OCI-LY7 (cell line): ENCODE measurements at regions not wholly inside any gene's neighbourhood (a gene's known extent, or its start where the extent isn't known, plus 50 kb on each side); places are given as distances from the start of the nearest gene placed in this dataset.

Source experiments
- BruUV-seq: library from RNA; stranded (reverse); fragments of 400-500 nt; replicated peaks from 2 replicates; lab custom pipeline; 2021; lab: Mats Ljungman, UMichigan
- CTCF ChIA-PET: fragments of 300-600 bp; sonication (Branson Sonifier 250); formaldehyde crosslinking; loops from one replicate; lab custom pipeline; 2022; ENCODE audit warnings: antibody characterized with exemption; ENCODE audit not compliant: unreplicated experiment; lab: Charles Lee
- POLR2A ChIA-PET: fragments of 300-600 bp; sonication (Branson Sonifier 250); formaldehyde crosslinking; loops from one replicate; lab custom pipeline; 2022; ENCODE audit warnings: antibody characterized with exemption; lab: Charles Lee
- DNase-seq: peaks from one replicate; pipeline ENCODE4 v3.0.0-alpha.2; 2015; ENCODE audit warnings: low spot score
- H2AFZ ChIP-seq: fragments of 200-600 bp; sonication (generic), shearing (Covaris generic); 2 replicates; pipeline ENCODE4 v1.6.1; 2014; ENCODE audit warnings: mild to moderate bottlenecking, antibody characterized with exemption, low read length, moderate library complexity
- H3K27ac ChIP-seq: fragments of 200-600 bp; sonication (generic); 2 replicates; pipeline ENCODE4 v1.5.1; 2014; ENCODE audit warnings: mixed run types, low read depth, mild to moderate bottlenecking, moderate library complexity, low read length, inconsistent platforms; ENCODE audit not compliant: poor library complexity, severe bottlenecking
- H3K36me3 ChIP-seq: fragments of 200-600 bp; sonication (generic); 2 replicates; pipeline ENCODE4 v1.6.1; 2014; ENCODE audit warnings: mild to moderate bottlenecking, antibody characterized with exemption, low read length, moderate library complexity, mixed read lengths; ENCODE audit not compliant: insufficient read depth
- H3K4me1 ChIP-seq: fragments of 200-600 bp; sonication (generic); 2 replicates; pipeline ENCODE4 v1.5.1; 2014; ENCODE audit warnings: mild to moderate bottlenecking, low read length; ENCODE audit not compliant: insufficient read depth, poor library complexity, severe bottlenecking
- H3K4me2 ChIP-seq: fragments of 200-600 bp; sonication (generic); 2 replicates; pipeline ENCODE4 v1.6.1; 2014; ENCODE audit warnings: mild to moderate bottlenecking, low read length
- H3K4me3 ChIP-seq: fragments of 200-600 bp; sonication (generic); 2 replicates; pipeline ENCODE4 v1.5.1; 2014; ENCODE audit warnings: mild to moderate bottlenecking, low read depth, low read length; ENCODE audit not compliant: poor library complexity, severe bottlenecking
- H3K79me2 ChIP-seq: fragments of 200-600 bp; sonication (generic); 2 replicates; pipeline ENCODE4 v1.6.1; 2016; ENCODE audit warnings: low read depth, mild to moderate bottlenecking, low read length, moderate library complexity, mixed read lengths; ENCODE audit not compliant: insufficient read depth
- H3K9me2 ChIP-seq: fragments of 200-600 bp; sonication (generic); 2 replicates; pipeline ENCODE4 v1.6.1; 2016; ENCODE audit warnings: mild to moderate bottlenecking, low read length, mixed read lengths; ENCODE audit not compliant: insufficient read depth
- H3K9me3 ChIP-seq: fragments of 200-600 bp; sonication (generic); 2 replicates; pipeline ENCODE4 v1.6.1; 2014; ENCODE audit warnings: mild to moderate bottlenecking, mixed run types, low read length, mixed read lengths
- H4K20me1 ChIP-seq: fragments of 200-600 bp; sonication (generic); 2 replicates; pipeline ENCODE4 v1.6.1; 2014; ENCODE audit warnings: mild to moderate bottlenecking, antibody characterized with exemption, low read length, moderate library complexity, mixed read lengths; ENCODE audit not compliant: insufficient read depth
- EZH2phosphoT487 ChIP-seq: fragments of 200-600 bp; sonication (generic); IDR thresholded peaks from 2 replicates; pipeline ENCODE4 v1.6.1; 2018; ENCODE audit warnings: low read depth, borderline replicate concordance, mild to moderate bottlenecking, mixed run types, antibody characterized with exemption, low read length, moderate library complexity, mixed read lengths
- intact Hi-C: fragments of 100-400 bp; cut with micrococcal nuclease; formaldehyde crosslinking; loops from one replicate; pipeline ENCODE4 v1.10.0; 2022; ENCODE audit not compliant: unreplicated experiment
- TF ChIP-seq, protein P1 (sequence below): fragments of 200-600 bp; sonication (generic); conservative IDR thresholded peaks from 2 replicates; pipeline ENCODE4 v1.5.1; 2014; ENCODE audit warnings: mild to moderate bottlenecking, antibody characterized with exemption, low read length, moderate library complexity, mixed read lengths

DNA sequence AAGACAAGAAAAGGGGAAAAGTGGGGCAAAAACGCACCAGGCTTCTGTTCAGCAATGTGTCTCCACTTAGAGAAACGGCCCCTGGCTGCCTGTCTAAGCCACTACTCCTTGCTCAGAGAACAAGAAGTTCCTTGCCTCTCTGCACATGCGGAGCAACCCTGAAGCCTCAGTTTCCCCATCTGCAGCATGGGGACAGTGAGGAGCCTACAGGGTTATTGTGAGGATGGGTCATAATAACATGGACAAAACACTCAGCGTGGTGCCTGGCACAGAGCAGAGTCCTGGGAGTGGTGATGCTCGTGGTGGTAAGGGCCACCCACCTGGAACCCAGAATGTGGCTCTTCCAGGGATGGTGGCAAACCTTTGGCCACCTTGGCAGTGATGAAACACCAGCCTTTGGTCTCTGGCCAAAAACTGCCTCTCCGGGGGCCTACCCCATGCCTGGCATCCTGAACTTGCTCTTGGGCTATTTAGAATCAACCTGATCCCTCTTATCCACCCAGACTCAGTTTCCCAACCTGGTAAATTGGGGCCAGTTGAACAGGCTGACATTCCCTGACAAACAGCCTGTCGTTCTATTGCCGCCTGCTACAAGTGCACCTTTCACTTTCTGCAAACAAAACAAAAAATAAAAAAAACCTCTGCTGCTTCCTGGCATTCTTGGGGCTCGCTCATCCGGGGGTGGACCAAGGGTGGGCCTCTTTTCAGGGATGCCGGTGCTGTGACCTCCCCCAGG, 56.5 kb upstream of the DLK1 start:
- no peak overlapping the region for H3K4me3 ChIP-seq
- no peak overlapping the region for H2AFZ ChIP-seq
- H3K4me2 ChIP-seq, result no peak overlapping the region
- ChIA-PET CTCF (no interaction called here), POLR2A (no interaction called here)
- no peaks in the 10 kb centered on the region for H3K4me1 ChIP-seq
- H3K79me2 ChIP-seq, result no peaks in the 10 kb centered on the region
- intact Hi-C loops, result no loop called here
- DNase-seq, result no peak
- H4K20me1 ChIP-seq, result no peaks in the 10 kb centered on the region; the same call in 1 of the 2 replicates
- TF ChIP-seq, protein P1, sequence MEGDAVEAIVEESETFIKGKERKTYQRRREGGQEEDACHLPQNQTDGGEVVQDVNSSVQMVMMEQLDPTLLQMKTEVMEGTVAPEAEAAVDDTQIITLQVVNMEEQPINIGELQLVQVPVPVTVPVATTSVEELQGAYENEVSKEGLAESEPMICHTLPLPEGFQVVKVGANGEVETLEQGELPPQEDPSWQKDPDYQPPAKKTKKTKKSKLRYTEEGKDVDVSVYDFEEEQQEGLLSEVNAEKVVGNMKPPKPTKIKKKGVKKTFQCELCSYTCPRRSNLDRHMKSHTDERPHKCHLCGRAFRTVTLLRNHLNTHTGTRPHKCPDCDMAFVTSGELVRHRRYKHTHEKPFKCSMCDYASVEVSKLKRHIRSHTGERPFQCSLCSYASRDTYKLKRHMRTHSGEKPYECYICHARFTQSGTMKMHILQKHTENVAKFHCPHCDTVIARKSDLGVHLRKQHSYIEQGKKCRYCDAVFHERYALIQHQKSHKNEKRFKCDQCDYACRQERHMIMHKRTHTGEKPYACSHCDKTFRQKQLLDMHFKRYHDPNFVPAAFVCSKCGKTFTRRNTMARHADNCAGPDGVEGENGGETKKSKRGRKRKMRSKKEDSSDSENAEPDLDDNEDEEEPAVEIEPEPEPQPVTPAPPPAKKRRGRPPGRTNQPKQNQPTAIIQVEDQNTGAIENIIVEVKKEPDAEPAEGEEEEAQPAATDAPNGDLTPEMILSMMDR, result no peak
- no peak for TF ChIP-seq EZH2phosphoT487
- BruUV-seq, result no TSS peak
- H3K27ac ChIP-seq, result no peak overlapping the region
- H3K36me3 ChIP-seq, result no peaks in the 10 kb centered on the region
- H3K9me3 ChIP-seq, result no peaks in the 10 kb centered on the region
- H3K9me2 ChIP-seq, result no peaks in the 10 kb centered on the region

DNA sequence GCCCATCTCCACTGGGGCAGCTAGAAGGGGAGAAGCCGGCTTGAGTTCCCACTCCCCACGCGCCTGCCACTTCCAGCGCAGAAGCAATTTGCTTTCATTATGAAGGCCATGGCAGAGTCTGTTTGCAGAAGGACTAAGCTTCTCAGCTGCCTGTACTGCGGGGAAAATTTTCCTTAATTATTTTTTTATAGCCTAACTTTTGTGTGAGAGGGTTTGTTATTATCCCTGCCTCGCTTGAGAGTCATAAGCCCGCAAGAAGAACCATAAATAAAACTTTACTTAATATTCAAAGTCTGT, 56.0 kb upstream of the DLK1 start:
- Histone ChIP-seq H3K27ac (no peak overlapping the region), H3K9me3 (no peaks in the 10 kb centered on the region), H3K4me1 (no peaks in the 10 kb centered on the region), H3K36me3 (no peaks in the 10 kb centered on the region), H3K9me2 (no peaks in the 10 kb centered on the region), H4K20me1 (no peaks in the 10 kb centered on the region; the same call in 1 of the 2 replicates), H2AFZ (no peak overlapping the region), H3K4me2 (no peak overlapping the region), H3K4me3 (no peak overlapping the region), H3K79me2 (no peaks in the 10 kb centered on the region)
- DNase-seq, result no peak
- ChIA-PET CTCF (no interaction called here), POLR2A (no interaction called here)
- no TSS peak for BruUV-seq
- intact Hi-C loops, result no loop called here
- no peak for TF ChIP-seq EZH2phosphoT487
- TF ChIP-seq, protein P1, result no peak

DNA sequence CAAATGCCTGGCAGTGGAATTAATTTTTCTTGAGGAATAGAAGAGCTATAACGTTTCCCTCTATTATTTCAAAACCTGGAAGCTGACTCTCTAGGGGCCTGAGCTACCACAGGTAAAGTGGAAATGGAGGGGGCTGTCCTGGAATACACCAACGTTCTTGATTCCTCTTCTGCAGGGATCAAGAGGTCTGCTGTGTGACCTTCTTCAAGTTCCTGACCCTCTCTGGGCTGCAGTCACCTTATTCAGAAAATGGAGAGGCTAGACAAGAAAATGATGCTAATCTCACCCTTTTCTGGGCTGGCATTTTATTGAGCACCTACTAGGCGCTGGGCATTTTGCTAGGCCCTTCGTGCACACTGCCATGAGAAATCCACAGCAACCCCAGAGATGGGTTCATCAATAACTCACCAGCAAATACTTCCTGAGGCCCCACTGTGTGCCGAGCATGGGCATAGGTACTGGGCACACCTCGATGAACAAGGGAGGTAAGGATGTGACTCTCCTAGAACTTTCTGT, 55.2 kb upstream of the DLK1 start:
- no peak for TF ChIP-seq EZH2phosphoT487
- TF ChIP-seq, protein P1, result no peak
- Histone ChIP-seq H2AFZ (no peak overlapping the region), H3K27ac (no peak overlapping the region), H3K4me3 (no peak overlapping the region), H4K20me1 (no peaks in the 10 kb centered on the region; the same call in 1 of the 2 replicates), H3K4me1 (no peaks in the 10 kb centered on the region), H3K36me3 (no peaks in the 10 kb centered on the region), H3K9me3 (no peaks in the 10 kb centered on the region), H3K4me2 (no peak overlapping the region), H3K79me2 (no peaks in the 10 kb centered on the region), H3K9me2 (no peaks in the 10 kb centered on the region)
- no TSS peak for BruUV-seq
- ChIA-PET CTCF (no interaction called here), POLR2A (no interaction called here)
- intact Hi-C loops, result no loop called here
- DNase-seq, result no peak
